HK-2 (cell line): ENCODE measurements at regions not wholly inside any gene's neighbourhood (a gene's known extent, or its start where the extent isn't known, plus 50 kb on each side); places are given as distances from the start of the nearest gene placed in this dataset.

Experiments used
- DNase-seq: peaks from one replicate; pipeline ENCODE4 v3.0.0-alpha.2; 2018; ENCODE audit not compliant: unreplicated experiment

GRCh38 chr6:66478705-66479104 lies 771.7 kb upstream of the EYS start:
- DNase-seq: no peak

DNA sequence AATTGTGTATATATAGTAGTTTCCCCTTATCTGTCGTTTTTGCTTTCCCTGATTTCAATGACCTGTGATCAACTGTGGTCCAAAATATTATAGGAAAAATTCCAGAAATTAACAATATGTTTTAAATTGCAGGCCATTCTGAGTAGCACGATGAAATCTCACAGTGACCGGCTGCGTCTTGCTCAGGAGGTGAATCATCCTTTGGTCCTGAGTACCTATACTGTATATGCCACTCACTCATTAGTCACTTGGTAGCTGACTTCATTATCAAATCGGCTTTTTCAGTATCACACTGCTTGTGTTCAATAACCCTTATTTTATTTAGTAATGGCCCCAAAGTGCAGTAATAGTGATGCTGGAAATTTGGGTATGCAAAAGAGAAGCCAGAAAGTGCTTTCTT lies 728.3 kb upstream of the EYS start:
- DNase-seq: no peak

DNA sequence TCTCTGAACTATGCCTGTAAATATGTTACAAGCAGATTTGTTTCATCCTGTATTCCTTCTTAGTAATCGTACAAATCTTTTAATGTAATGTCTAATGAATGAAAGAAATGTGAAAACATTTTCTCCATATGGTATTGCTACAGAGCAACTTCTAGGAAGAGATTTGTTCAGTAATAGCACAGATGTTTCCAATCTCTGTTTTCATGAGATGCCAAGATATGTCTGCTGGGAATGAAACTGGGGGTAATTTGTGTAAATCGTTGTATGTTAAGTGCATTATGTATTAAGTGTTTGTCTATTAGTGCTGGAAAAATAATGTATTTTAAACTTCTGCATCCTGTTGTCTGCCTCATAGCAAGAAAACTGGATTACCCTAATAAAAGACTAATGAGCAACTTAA lies 722.2 kb upstream of the EYS start:
- DNase-seq: no peak

- no peak for DNase-seq
Measured at GRCh38 chr6:66423047-66423446, 716.0 kb upstream of the EYS start.

DNA sequence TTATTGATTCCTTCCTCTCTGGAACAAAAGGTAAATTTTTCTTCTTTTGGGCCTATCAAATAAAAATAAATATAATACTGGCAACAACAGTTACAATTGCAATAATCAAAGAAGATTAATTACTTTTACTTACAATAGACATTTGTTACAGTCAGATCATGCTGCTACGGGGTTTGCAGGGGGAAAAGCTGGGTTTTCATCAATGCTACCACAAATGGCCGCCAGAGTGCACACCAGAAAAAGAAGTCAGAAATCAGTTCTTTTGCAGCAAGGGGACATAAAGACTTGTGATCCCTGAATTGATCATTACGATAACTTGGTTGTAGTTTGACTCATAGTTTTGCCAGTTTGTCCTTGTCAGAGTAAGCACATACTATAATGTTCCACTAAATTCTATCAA lies 714.5 kb upstream of the EYS start:
- DNase-seq: no peak

DNA sequence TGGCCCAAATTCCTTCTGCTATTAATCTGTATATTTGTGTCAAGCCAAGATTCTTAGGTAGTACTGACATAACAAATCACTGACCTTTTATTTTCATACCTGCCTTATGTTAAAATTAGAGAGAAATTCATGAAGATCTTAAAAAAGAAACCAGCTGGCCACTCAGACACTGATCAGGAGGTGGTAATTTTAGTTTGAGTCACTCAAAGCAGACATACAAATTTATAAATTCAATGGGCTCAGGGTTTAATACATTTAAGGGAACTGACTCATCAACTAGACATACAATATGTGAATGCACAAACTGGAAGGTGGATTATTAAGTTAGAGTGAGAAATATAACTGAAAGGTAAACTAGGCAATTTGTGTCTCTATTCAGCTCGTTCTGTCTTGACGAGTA lies 711.9 kb upstream of the EYS start:
- no peak for DNase-seq

- no peak for DNase-seq
Measured at GRCh38 chr6:66403966-66404365, 696.9 kb upstream of the EYS start.

DNA sequence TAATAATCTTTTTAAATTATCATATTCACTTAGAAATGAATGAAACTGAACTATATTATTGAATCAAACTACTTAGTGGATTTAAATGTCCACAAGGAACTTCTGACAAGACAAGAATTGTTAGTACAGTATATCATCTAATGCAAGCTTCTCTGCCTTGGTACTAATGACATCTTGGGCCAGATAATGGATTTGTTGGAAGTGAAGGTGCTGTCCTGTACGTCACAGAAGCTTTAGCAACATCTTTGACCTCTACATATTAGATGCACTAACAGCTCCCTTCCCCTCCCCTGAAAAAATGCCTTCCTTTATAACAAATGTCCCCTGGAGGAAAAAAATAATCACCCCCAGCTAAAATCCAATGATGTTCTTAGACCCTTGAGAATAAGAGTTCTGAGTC lies 695.8 kb upstream of the EYS start:
- no peak for DNase-seq

- no peak for DNase-seq
Measured at GRCh38 chr6:66396549-66396948, 689.5 kb upstream of the EYS start.

GRCh38 chr6:66396145-66396544 lies 689.1 kb upstream of the EYS start:
- no peak for DNase-seq

GRCh38 chr6:66390393-66390792 lies 683.4 kb upstream of the EYS start:
- no peak for DNase-seq

- no peak for DNase-seq
Measured at GRCh38 chr6:66376001-66376400, 669.0 kb upstream of the EYS start.

DNA sequence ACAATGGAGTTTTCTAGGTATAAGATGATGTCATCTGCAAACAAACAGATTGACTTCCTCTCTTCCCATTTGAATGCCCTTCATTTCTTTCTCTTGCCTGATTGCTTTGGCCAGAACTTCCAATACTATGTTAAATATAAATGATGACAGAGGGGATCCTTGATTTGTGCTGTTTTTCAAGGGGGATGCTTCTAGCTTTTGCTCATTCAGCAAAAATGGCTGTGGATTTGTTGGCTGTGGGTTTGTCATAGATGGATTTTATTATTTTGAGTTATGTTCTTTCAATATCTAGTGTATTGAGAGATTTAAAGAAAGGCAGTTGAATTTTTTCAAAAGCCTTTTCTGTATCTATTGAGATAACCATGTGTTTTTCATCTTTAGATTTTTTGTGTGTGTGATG lies 662.4 kb upstream of the EYS start:
- no peak for DNase-seq

- DNase-seq: no peak
Measured at GRCh38 chr6:66362888-66363287, 655.9 kb upstream of the EYS start.

- no peak for DNase-seq
Measured at GRCh38 chr6:66361886-66362285, 654.9 kb upstream of the EYS start.

DNA sequence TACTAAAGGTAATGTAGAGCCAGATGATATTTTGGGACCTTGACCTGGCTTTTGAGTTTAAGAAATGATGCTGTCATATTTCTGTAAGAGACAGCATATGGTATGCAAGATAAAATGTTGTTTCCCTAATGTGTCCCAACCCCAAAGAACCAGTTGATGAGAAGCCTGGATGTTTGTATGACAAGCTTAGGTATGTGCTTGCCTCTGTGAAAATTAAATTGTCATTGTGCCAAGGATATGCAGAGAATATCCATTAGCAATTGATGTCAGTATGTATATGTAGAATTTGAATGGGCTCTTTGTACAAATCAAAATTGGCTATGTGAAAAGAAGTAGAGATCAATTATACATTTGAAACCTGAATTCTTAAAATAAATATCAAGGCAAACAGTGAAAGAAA lies 650.8 kb upstream of the EYS start:
- DNase-seq: no peak

- no peak for DNase-seq
Measured at GRCh38 chr6:66355471-66355870, 648.4 kb upstream of the EYS start.

GRCh38 chr6:66344796-66345195 lies 637.8 kb upstream of the EYS start:
- DNase-seq: no peak

GRCh38 chr6:66340736-66341135 lies 633.7 kb upstream of the EYS start:
- DNase-seq: no peak

- DNase-seq: no peak
Measured at GRCh38 chr6:66336176-66336575, 629.1 kb upstream of the EYS start.

GRCh38 chr6:66328200-66328599 lies 621.2 kb upstream of the EYS start:
- no peak for DNase-seq

GRCh38 chr6:66326228-66326627 lies 619.2 kb upstream of the EYS start:
- DNase-seq: no peak

DNA sequence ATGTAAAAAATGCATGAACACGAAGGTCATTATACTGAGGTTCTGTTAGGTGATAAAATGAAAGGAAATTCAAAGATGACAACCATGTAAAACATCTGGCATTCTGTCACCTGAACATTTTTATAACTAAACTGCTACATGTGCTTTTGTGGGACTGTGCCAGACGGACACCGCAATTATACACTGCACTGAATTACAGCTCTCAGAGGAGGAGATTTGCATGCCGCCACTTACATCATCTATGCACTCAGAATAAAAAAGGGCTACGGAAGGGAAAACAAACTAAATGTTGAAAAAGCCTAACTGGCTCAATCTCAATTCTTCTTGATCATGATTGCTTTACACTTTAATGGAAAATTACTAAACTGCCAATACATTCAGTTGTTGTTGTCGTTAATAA lies 614.0 kb upstream of the EYS start:
- DNase-seq: no peak

- DNase-seq: no peak
Measured at GRCh38 chr6:66307490-66307889, 600.5 kb upstream of the EYS start.

DNA sequence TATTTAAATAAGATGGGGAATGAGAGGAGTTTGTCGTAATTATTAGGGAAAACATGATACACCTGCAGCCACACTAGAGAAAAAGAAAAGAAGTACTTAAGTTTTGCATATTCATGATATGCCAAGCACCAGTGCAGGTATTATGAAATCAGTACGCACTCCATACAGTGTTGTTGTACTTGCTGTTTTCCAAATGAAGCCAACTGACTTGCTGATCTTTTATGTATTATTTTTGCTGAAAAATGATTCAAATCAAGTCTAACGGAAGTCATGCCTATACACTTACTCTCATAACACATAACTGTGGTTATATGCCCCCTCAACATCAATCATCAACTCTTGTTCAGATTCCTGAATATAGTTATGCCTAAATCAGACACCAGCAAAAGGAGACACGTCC lies 584.9 kb upstream of the EYS start:
- no peak for DNase-seq
